ENCODE measurements at regions not wholly inside any gene's neighbourhood (a gene's known extent, or its start where the extent isn't known, plus 50 kb on each side); places are given as distances from the start of the nearest gene placed in this dataset.

GRCh38 chr6:88383183-88383582 is 217.0 kb upstream of the CNR1 start:
- H3K27me3 ChIP-seq (ENCODE audit: insufficient read depth, low read length): no peaks in the 10 kb centered on the region
- H3K4me3 ChIP-seq (ENCODE audit: low read length in 2 of 2): no peak overlapping the region
- Mint-ChIP-seq H3K4me1 (no peaks in the 10 kb centered on the region), H3K4me3 (no peak overlapping the region), H3K27ac (no peak overlapping the region), H3K36me3 (no peaks in the 10 kb centered on the region), H3K27me3 (peaks cover 2 to 7% of the 10 kb centered on the region in 2 donors), H3K9me3 (peaks cover 0 to 2% (median 0%) of the 10 kb centered on the region in 8 donors)
- intact Hi-C loops (cut with micrococcal nuclease): no loop called here
- H3K9me3 ChIP-seq (ENCODE audit: control insufficient read depth in 1 of 2, low read length in 2 of 2): no peaks in the 10 kb centered on the region
- H3K4me1 ChIP-seq (ENCODE audit: insufficient read depth, low read length): no peaks in the 10 kb centered on the region
- H3K36me3 ChIP-seq (ENCODE audit: insufficient read depth, low read length): no peaks in the 10 kb centered on the region
- DNase-seq: no peak
- CTCF ChIA-PET (ENCODE audit: partially characterized antibody): no interaction called here
- POLR2A ChIA-PET (ENCODE audit: partially characterized antibody): no interaction called here
- no peak overlapping the region for H3K27ac ChIP-seq (ENCODE audit: low read depth, low read length)

- no peak for DNase-seq
- H3K36me3 Mint-ChIP-seq: no peaks in the 10 kb centered on the region
- H3K27ac Mint-ChIP-seq: no peak overlapping the region
- peaks cover 2 to 4% of the 10 kb centered on the region in 2 donors for H3K27me3 Mint-ChIP-seq
- ChIA-PET CTCF (ENCODE audit: partially characterized antibody) (no interaction called here), POLR2A (ENCODE audit: partially characterized antibody) (no interaction called here)
- H3K9me3 ChIP-seq (ENCODE audit: control insufficient read depth in 1 of 2, low read length in 2 of 2): no peaks in the 10 kb centered on the region
- no peaks in the 10 kb centered on the region for H3K4me1 ChIP-seq (ENCODE audit: insufficient read depth, low read length)
- H3K4me3 ChIP-seq (ENCODE audit: low read length in 2 of 2): no peak overlapping the region
- H3K36me3 ChIP-seq (ENCODE audit: insufficient read depth, low read length): no peaks in the 10 kb centered on the region
- peaks cover 0 to 2% (median 0%) of the 10 kb centered on the region in 8 donors for H3K9me3 Mint-ChIP-seq
- H3K27me3 ChIP-seq (ENCODE audit: insufficient read depth, low read length): no peaks in the 10 kb centered on the region
- H3K27ac ChIP-seq (ENCODE audit: low read depth, low read length): no peak overlapping the region
- H3K4me3 Mint-ChIP-seq: no peak overlapping the region
- intact Hi-C loops (cut with micrococcal nuclease): no loop called here
- no peaks in the 10 kb centered on the region for H3K4me1 Mint-ChIP-seq
These were observed 215.1 kb upstream of the CNR1 start for GRCh38 chr6:88381289-88381642.

GRCh38 chr6:88380618-88381288 is 214.6 kb upstream of the CNR1 start:
- ChIA-PET CTCF (ENCODE audit: partially characterized antibody) (no interaction called here), POLR2A (ENCODE audit: partially characterized antibody) (no interaction called here)
- Mint-ChIP-seq H3K4me3 (no peak overlapping the region), H3K27me3 (peaks cover 2 to 4% of the 10 kb centered on the region in 2 donors), H3K36me3 (no peaks in the 10 kb centered on the region), H3K4me1 (no peaks in the 10 kb centered on the region), H3K27ac (no peak overlapping the region), H3K9me3 (peaks cover 0 to 2% (median 0%) of the 10 kb centered on the region in 8 donors)
- no peaks in the 10 kb centered on the region for H3K9me3 ChIP-seq (ENCODE audit: control insufficient read depth in 1 of 2, low read length in 2 of 2)
- no peaks in the 10 kb centered on the region for H3K36me3 ChIP-seq (ENCODE audit: insufficient read depth, low read length)
- no peak overlapping the region for H3K27ac ChIP-seq (ENCODE audit: low read depth, low read length)
- no peaks in the 10 kb centered on the region for H3K4me1 ChIP-seq (ENCODE audit: insufficient read depth, low read length)
- H3K27me3 ChIP-seq (ENCODE audit: insufficient read depth, low read length): no peaks in the 10 kb centered on the region
- H3K4me3 ChIP-seq (ENCODE audit: low read length in 2 of 2): no peak overlapping the region
- intact Hi-C loops (cut with micrococcal nuclease): no loop called here
- DNase-seq: no peak

GRCh38 chr6:88380083-88380482 is 213.9 kb upstream of the CNR1 start:
- Histone ChIP-seq H3K27ac (ENCODE audit: low read depth, low read length) (no peak overlapping the region), H3K36me3 (ENCODE audit: insufficient read depth, low read length) (no peaks in the 10 kb centered on the region), H3K27me3 (ENCODE audit: insufficient read depth, low read length) (no peaks in the 10 kb centered on the region), H3K4me1 (ENCODE audit: insufficient read depth, low read length) (no peaks in the 10 kb centered on the region), H3K9me3 (ENCODE audit: control insufficient read depth in 1 of 2, low read length in 2 of 2) (no peaks in the 10 kb centered on the region), H3K4me3 (ENCODE audit: low read length in 2 of 2) (no peak overlapping the region)
- no peaks in the 10 kb centered on the region for H3K9me3 Mint-ChIP-seq
- H3K36me3 Mint-ChIP-seq: no peaks in the 10 kb centered on the region
- CTCF ChIA-PET (ENCODE audit: partially characterized antibody): no interaction called here
- intact Hi-C loops (cut with micrococcal nuclease): no loop called here
- no peaks in the 10 kb centered on the region for H3K4me1 Mint-ChIP-seq
- peaks cover 2 to 4% of the 10 kb centered on the region in 2 donors for H3K27me3 Mint-ChIP-seq
- H3K4me3 Mint-ChIP-seq: no peak overlapping the region
- DNase-seq: no peak
- no peak overlapping the region for H3K27ac Mint-ChIP-seq
- POLR2A ChIA-PET (ENCODE audit: partially characterized antibody): no interaction called here

- Histone ChIP-seq H3K27me3 (ENCODE audit: insufficient read depth, low read length) (no peaks in the 10 kb centered on the region), H3K4me1 (ENCODE audit: insufficient read depth, low read length) (no peaks in the 10 kb centered on the region), H3K27ac (ENCODE audit: low read depth, low read length) (no peak overlapping the region), H3K9me3 (ENCODE audit: control insufficient read depth in 1 of 2, low read length in 2 of 2) (no peaks in the 10 kb centered on the region), H3K4me3 (ENCODE audit: low read length in 2 of 2) (no peak overlapping the region), H3K36me3 (ENCODE audit: insufficient read depth, low read length) (no peaks in the 10 kb centered on the region)
- Mint-ChIP-seq H3K36me3 (no peaks in the 10 kb centered on the region), H3K27me3 (peaks cover 2 to 8% of the 10 kb centered on the region in 2 donors), H3K9me3 (no peaks in the 10 kb centered on the region), H3K4me3 (no peak overlapping the region), H3K4me1 (no peaks in the 10 kb centered on the region), H3K27ac (no peak overlapping the region)
- ChIA-PET POLR2A (ENCODE audit: partially characterized antibody) (no interaction called here), CTCF (ENCODE audit: partially characterized antibody) (no interaction called here)
- intact Hi-C loops (cut with micrococcal nuclease): no loop called here
- DNase-seq: no peak
These were observed 212.5 kb upstream of the CNR1 start for GRCh38 chr6:88378639-88379038.

GRCh38 chr6:88377976-88378568 is 211.9 kb upstream of the CNR1 start:
- no peaks in the 10 kb centered on the region for H3K36me3 ChIP-seq (ENCODE audit: insufficient read depth, low read length)
- no peak overlapping the region for H3K4me3 ChIP-seq (ENCODE audit: low read length in 2 of 2)
- ChIA-PET POLR2A (ENCODE audit: partially characterized antibody) (no interaction called here), CTCF (ENCODE audit: partially characterized antibody) (no interaction called here)
- Mint-ChIP-seq H3K4me1 (no peaks in the 10 kb centered on the region), H3K36me3 (no peaks in the 10 kb centered on the region), H3K4me3 (no peak overlapping the region), H3K9me3 (no peaks in the 10 kb centered on the region), H3K27me3 (peaks cover 2 to 7% of the 10 kb centered on the region in 2 donors), H3K27ac (no peak overlapping the region)
- intact Hi-C loops (cut with micrococcal nuclease): no loop called here
- H3K4me1 ChIP-seq (ENCODE audit: insufficient read depth, low read length): no peaks in the 10 kb centered on the region
- no peaks in the 10 kb centered on the region for H3K9me3 ChIP-seq (ENCODE audit: control insufficient read depth in 1 of 2, low read length in 2 of 2)
- no peak for DNase-seq
- no peak overlapping the region for H3K27ac ChIP-seq (ENCODE audit: low read depth, low read length)
- no peaks in the 10 kb centered on the region for H3K27me3 ChIP-seq (ENCODE audit: insufficient read depth, low read length)

GRCh38 chr6:88376768-88377387 is 210.7 kb upstream of the CNR1 start:
- no peaks in the 10 kb centered on the region for H3K36me3 Mint-ChIP-seq
- no peak overlapping the region for H3K4me3 ChIP-seq (ENCODE audit: low read length in 2 of 2)
- ChIA-PET CTCF (ENCODE audit: partially characterized antibody) (no interaction called here), POLR2A (ENCODE audit: partially characterized antibody) (no interaction called here)
- H3K4me3 Mint-ChIP-seq: no peak overlapping the region
- no peaks in the 10 kb centered on the region for H3K9me3 ChIP-seq (ENCODE audit: control insufficient read depth in 1 of 2, low read length in 2 of 2)
- no peaks in the 10 kb centered on the region for H3K36me3 ChIP-seq (ENCODE audit: insufficient read depth, low read length)
- no peak overlapping the region for H3K27ac ChIP-seq (ENCODE audit: low read depth, low read length)
- H3K4me1 Mint-ChIP-seq: no peaks in the 10 kb centered on the region
- intact Hi-C loops (cut with micrococcal nuclease): no loop called here
- H3K27me3 ChIP-seq (ENCODE audit: insufficient read depth, low read length): no peaks in the 10 kb centered on the region
- no peak for DNase-seq
- peaks cover 4 to 6% of the 10 kb centered on the region in 2 donors for H3K27me3 Mint-ChIP-seq
- no peaks in the 10 kb centered on the region for H3K4me1 ChIP-seq (ENCODE audit: insufficient read depth, low read length)
- H3K27ac Mint-ChIP-seq: no peak overlapping the region
- H3K9me3 Mint-ChIP-seq: no peaks in the 10 kb centered on the region

Measured in CD4-positive, alpha-beta memory T cell (primary cell).